A673 (cell line): ENCODE measurements at regions not wholly inside any gene's neighbourhood (a gene's known extent, or its start where the extent isn't known, plus 50 kb on each side); places are given as distances from the start of the nearest gene placed in this dataset.

Source experiments
- EZH2 ChIP-seq: fragments of 200-600 bp; sonication (generic); IDR thresholded peaks from 2 replicates; pipeline ENCODE4 v1.6.1; 2017; ENCODE audit warnings: borderline replicate concordance, low read depth, mild to moderate bottlenecking, mixed read lengths, antibody characterized with exemption, low read length; ENCODE audit not compliant: poor library complexity, severe bottlenecking
- TF ChIP-seq, protein P1 (sequence below): fragments of 300-800, 200-600 bp; sonication (generic); conservative IDR thresholded peaks from 2 replicates; pipeline ENCODE4 v1.5.1; 2017; ENCODE audit warnings: low read depth, mild to moderate bottlenecking, antibody characterized with exemption, low read length, moderate library complexity, mixed read lengths

DNA sequence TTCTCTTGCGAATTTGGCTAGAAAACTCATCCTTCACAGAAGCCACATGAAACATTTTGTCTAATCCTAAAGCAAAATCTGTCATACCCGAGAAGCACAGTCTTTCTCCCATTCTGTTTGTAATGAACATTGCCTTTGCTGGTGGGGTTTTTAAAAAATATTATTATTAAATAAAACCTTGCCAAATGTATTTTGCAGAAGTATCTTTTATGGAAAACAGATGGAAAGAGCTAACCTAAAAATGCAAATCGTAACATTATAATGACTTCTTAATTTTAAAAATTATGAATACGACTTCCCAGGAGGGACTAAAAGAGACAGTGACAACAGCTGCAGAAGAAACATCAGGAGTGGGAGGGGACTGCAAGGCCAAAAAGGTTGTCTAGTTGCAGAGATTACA lies 246.3 kb upstream of the TAS2R1 start:
- TF ChIP-seq, protein P1, sequence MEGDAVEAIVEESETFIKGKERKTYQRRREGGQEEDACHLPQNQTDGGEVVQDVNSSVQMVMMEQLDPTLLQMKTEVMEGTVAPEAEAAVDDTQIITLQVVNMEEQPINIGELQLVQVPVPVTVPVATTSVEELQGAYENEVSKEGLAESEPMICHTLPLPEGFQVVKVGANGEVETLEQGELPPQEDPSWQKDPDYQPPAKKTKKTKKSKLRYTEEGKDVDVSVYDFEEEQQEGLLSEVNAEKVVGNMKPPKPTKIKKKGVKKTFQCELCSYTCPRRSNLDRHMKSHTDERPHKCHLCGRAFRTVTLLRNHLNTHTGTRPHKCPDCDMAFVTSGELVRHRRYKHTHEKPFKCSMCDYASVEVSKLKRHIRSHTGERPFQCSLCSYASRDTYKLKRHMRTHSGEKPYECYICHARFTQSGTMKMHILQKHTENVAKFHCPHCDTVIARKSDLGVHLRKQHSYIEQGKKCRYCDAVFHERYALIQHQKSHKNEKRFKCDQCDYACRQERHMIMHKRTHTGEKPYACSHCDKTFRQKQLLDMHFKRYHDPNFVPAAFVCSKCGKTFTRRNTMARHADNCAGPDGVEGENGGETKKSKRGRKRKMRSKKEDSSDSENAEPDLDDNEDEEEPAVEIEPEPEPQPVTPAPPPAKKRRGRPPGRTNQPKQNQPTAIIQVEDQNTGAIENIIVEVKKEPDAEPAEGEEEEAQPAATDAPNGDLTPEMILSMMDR, result no peak
- no peak for TF ChIP-seq EZH2
